HUES48 (cell line): ENCODE measurements at regions not wholly inside any gene's neighbourhood (a gene's known extent, or its start where the extent isn't known, plus 50 kb on each side); places are given as distances from the start of the nearest gene placed in this dataset.

Source experiments
- H3K27ac ChIP-seq: one replicate; pipeline ENCODE4 v1.7.0; 2013; ENCODE audit warnings: low read depth, low read length, inconsistent platforms
- H3K27me3 ChIP-seq: 2 replicates; pipeline ENCODE4 v1.6.1; 2013; ENCODE audit warnings: mild to moderate bottlenecking, low read length; ENCODE audit not compliant: control insufficient read depth, insufficient read depth
- H3K36me3 ChIP-seq: 2 replicates; pipeline ENCODE4 v1.6.1; 2013; ENCODE audit warnings: low read length; ENCODE audit not compliant: control insufficient read depth, insufficient read depth
- H3K4me1 ChIP-seq: 2 replicates; pipeline ENCODE4 v1.6.1; 2013; ENCODE audit warnings: mild to moderate bottlenecking, low read length; ENCODE audit not compliant: control insufficient read depth, insufficient read depth
- H3K4me3 ChIP-seq: 2 replicates; pipeline ENCODE4 v1.5.1; 2013; ENCODE audit warnings: mild to moderate bottlenecking, low read depth, low read length
- H3K9ac ChIP-seq: 2 replicates; pipeline ENCODE4 v1.6.1; 2013; ENCODE audit warnings: mild to moderate bottlenecking, low read depth, low read length, moderate library complexity
- H3K9me3 ChIP-seq: 2 replicates; pipeline ENCODE4 v1.6.1; 2013; ENCODE audit warnings: low read length; ENCODE audit not compliant: control insufficient read depth, insufficient read depth

DNA sequence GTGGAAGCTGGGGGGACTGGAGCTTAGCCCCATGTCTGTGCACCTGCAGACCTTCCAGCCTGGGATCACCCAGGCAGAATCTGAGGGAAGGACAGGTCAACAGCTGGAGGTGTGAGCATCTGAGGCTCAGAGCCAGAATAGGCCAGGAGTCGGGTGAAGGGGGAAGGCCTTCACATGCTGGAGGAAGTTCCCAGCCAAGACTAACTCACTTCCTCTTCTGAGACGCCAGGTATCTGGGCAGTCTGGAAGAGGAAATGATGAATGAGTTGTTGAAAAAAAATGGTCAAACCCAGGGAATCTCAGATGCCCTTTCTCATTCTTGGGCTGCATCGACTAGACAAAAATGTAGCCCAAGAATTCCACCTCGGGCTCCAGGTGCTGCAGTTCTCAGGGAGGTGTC is 73.6 kb upstream of the TIAM2 start:
- no peaks in the 10 kb centered on the region for H3K27me3 ChIP-seq
- peaks cover 7% of the 10 kb centered on the region; the same call in 1 of the 2 replicates for H3K4me1 ChIP-seq
- no peak overlapping the region for H3K4me3 ChIP-seq
- no peaks in the 10 kb centered on the region for H3K9me3 ChIP-seq
- no peaks in the 10 kb centered on the region for H3K36me3 ChIP-seq
- H3K27ac ChIP-seq: no peak overlapping the region
- H3K9ac ChIP-seq: no peak overlapping the region

DNA sequence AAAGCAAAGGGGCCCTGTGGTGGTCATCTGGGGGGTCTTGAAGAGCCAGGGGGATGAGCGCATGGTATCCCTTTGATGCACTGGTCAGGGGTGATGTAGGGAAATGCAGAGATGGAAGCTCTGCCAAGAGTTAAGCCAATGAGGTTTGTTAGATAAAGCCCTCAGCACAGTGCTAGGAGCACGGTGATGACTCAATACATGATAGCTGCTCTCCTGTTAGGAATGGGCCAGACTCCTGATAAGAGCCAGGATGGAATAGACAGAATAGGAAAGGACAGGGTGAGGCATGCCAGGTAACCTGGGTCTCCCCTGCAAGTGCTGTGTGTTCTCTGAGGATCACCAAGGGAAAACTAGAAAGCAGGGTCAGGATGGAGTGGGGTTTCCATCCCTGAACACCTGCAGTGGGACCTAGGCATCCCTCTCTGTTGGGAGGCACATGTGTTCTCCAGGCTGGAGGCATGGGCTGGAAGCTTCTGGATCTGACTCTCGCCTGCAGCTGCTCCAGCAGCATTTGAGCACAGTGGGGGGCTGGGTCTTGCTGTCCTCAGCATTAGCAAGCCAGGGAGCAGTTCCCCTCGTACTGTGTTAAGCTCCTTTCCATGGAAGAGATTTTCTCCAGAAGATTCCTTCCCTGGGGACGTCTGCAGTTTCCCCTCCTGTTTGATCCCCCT is 71.8 kb upstream of the TIAM2 start:
- Histone ChIP-seq H3K27ac (no peak overlapping the region), H3K9ac (no peak overlapping the region), H3K36me3 (no peaks in the 10 kb centered on the region), H3K4me1 (peaks cover 7% of the 10 kb centered on the region; the same call in 1 of the 2 replicates), H3K9me3 (no peaks in the 10 kb centered on the region), H3K27me3 (no peaks in the 10 kb centered on the region), H3K4me3 (no peak overlapping the region)

DNA sequence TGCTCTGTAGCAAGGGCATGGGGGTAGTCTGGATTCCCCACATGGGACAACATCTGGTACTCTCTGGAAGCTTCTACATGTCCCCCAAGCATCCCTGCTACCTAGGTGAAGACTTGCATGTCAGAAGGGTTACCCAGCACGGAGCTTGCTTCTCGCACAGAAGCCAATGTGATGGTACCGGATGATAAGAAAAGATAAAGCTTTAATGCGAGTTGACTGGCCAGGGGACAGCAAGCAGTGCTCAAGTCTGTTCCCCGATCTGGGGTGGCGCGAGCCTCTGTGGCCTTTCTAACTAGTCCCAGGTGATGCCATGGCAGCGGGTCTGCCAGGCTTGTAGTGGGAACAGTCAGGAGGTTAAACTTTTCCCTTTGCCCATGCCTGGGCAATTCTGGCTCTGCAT is 70.0 kb upstream of the TIAM2 start:
- Histone ChIP-seq H3K27ac (no peak overlapping the region), H3K27me3 (no peaks in the 10 kb centered on the region), H3K9me3 (no peaks in the 10 kb centered on the region), H3K4me3 (no peak overlapping the region), H3K9ac (no peak overlapping the region), H3K4me1 (peaks cover 7% of the 10 kb centered on the region; the same call in 1 of the 2 replicates), H3K36me3 (no peaks in the 10 kb centered on the region)

DNA sequence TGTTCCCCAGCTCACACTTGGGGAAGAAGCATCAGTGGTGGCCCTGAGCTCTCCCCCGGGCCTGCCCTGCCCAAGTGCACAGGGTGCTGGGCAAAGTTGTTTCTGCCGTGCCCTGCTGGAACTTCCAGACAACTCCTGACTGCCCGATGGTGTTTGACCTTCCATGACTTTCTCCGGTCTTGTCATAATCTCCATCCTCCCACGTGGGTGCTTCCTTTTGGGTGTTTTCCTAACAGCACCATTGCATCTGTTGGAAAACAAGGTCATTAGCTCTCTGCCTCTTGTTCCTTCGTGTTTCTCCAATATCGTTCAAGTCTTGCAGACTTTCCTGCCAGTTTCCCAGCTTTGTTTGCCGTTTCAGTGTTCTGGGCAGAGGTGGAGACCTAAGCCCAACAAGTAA is 68.7 kb upstream of the TIAM2 start:
- Histone ChIP-seq H3K36me3 (no peaks in the 10 kb centered on the region), H3K9me3 (no peaks in the 10 kb centered on the region), H3K27ac (no peak overlapping the region), H3K4me1 (peaks cover 9% of the 10 kb centered on the region), H3K27me3 (no peaks in the 10 kb centered on the region), H3K4me3 (no peak overlapping the region), H3K9ac (no peak overlapping the region)

DNA sequence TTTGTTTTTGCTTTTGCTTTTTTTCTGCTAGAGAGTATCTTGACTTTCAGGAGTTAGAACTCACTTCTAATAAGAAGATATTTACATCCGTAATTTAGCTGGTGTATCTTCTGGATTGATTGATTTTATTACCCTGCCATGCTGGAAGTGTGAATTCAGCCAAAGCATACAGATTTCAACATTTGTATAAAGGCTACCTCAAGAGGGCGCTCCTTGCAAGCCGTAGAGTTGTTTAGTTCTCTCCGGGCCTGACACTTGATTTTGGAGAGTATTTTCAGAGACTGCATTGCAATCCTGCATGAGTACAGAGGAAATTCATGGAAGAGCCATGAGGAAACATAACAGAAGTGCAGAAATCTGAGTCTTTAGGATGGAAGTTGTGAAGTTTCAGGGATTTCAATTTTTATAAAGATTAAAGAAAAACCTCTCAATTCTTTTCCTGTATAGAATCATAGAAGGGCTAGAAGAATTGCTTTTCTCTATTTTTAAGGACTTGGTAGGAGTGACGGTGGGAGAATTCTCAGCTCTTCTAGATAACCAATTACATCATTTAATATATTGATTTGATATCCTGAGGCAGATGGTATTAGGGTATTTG is 66.7 kb upstream of the TIAM2 start:
- Histone ChIP-seq H3K27ac (no peak overlapping the region), H3K36me3 (no peaks in the 10 kb centered on the region), H3K27me3 (no peaks in the 10 kb centered on the region), H3K9me3 (no peaks in the 10 kb centered on the region), H3K4me1 (peaks cover 24% of the 10 kb centered on the region), H3K4me3 (no peak overlapping the region), H3K9ac (no peak overlapping the region)

DNA sequence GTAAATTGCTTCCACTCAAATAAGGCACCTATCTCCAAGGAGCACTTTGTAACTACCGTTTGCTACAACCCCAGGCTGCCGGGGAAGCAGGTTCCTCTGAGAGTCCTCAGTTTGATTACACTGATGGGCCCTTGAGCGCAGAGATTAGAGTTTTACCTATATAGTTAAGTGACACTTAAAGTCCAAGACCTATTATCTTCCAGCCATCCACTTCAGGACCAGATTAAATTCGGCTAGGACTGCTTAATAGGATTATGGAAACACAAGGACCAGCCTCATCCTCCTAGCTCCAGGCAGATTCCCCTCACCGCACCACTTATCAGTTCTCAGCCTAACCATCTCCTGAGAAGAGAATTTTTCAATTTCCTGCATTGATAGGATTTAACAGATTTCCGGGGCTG is 64.7 kb upstream of the TIAM2 start:
- Histone ChIP-seq H3K27ac (peak overlapping the region; percentile 6), H3K27me3 (no peaks in the 10 kb centered on the region), H3K36me3 (no peaks in the 10 kb centered on the region), H3K9me3 (no peaks in the 10 kb centered on the region), H3K4me1 (peaks cover 21% of the 10 kb centered on the region), H3K4me3 (no peak overlapping the region), H3K9ac (no peak overlapping the region)

DNA sequence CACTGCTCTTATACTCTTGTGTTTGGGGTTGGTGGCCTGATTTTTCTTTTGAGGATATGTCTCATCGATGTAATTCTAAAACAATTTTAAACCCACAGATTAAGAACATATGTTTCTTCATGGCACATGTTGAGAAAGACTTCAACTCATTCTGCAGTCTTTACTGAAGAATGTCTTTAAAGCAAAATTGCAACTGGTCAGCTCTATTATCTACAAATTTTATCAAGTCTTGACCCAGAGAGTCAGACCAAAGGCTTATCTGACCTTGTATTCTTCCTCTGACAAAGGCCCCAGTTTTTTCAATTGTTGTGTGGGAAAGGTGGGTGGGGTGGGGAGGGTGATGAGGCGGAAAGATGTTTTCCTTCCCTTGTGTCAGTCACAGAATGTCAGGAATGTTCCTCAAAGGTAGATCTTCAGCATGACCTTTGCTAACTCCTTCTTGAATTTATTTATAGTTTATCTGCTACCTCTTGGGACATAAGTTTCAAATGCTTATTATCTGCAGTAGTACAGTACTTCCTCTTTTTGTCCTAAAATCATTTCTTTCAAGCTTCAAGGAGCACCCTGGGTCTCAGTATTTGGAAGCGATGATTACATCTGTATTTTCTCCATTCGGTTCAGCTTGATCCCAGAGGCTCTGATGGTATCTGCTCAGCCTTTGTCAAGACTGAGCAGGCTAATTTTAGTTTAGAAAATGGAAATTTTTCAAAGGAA is 63.2 kb upstream of the TIAM2 start:
- peak overlapping the region; percentile 94 for H3K27ac ChIP-seq
- H3K9ac ChIP-seq: peak overlapping the region; percentile 42
- H3K36me3 ChIP-seq: no peaks in the 10 kb centered on the region
- H3K4me3 ChIP-seq: no peak overlapping the region
- no peaks in the 10 kb centered on the region for H3K27me3 ChIP-seq
- H3K9me3 ChIP-seq: no peaks in the 10 kb centered on the region
- H3K4me1 ChIP-seq: peaks cover 21% of the 10 kb centered on the region

DNA sequence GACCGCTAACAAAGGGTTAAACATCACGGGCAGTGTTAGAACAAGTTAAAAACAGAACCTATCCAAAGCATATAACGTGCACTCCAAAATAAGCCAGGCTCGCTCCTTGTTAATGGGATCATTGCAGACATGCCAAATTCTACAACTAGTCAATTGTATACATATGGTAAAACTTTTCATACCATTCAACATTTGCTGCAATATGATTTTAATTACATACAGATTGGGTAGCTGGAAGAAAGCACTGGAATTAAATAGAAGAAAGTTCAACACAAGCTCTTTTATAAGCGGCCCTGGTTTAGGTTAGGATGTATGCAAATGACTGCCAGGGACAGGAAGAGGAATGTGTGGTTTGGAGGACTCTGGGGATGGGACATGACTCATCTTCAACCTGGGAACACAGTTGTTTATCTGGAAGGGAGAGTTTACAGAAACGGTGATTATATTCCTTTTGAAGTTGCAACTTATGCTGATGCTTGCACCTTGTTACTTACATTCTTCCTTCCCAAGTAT is 62.5 kb upstream of the TIAM2 start:
- Histone ChIP-seq H3K4me3 (no peak overlapping the region), H3K4me1 (peaks cover 21% of the 10 kb centered on the region), H3K9me3 (no peaks in the 10 kb centered on the region), H3K27me3 (no peaks in the 10 kb centered on the region), H3K9ac (peak overlapping the region; percentile 42), H3K36me3 (no peaks in the 10 kb centered on the region), H3K27ac (peak overlapping the region; percentile 94)

DNA sequence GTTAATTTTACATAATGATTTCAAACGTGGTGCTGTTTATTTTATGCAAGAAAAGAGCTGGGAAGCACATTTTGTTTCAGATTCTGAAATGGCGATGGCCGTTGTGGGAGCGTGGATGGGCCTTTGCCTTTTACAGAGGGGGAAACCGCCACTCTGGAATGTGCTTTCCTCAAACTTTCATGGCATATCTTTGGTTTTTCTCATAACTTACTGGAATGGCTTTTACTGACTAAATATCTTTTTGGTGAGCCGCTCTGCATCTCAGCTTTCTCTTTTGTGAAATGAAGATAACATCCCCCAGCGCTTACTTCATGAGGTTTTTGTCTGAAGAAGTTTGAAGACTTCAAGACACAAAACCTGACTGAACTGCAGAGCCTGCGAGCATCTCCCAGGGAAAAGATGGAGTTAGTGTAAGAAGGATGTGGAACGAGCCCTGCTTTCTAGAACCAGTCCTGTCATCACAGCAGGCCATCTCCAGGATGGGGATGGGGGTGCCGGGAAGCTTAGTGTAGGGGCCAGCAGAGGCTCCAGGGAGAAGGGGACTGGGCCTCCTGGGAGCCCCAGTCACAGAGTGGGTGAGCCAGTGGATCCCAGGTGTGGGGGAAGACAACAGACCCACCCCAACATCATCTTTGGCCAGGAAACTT is 61.8 kb upstream of the TIAM2 start:
- Histone ChIP-seq H3K27ac (peak overlapping the region; percentile 94), H3K9ac (no peak overlapping the region)

DNA sequence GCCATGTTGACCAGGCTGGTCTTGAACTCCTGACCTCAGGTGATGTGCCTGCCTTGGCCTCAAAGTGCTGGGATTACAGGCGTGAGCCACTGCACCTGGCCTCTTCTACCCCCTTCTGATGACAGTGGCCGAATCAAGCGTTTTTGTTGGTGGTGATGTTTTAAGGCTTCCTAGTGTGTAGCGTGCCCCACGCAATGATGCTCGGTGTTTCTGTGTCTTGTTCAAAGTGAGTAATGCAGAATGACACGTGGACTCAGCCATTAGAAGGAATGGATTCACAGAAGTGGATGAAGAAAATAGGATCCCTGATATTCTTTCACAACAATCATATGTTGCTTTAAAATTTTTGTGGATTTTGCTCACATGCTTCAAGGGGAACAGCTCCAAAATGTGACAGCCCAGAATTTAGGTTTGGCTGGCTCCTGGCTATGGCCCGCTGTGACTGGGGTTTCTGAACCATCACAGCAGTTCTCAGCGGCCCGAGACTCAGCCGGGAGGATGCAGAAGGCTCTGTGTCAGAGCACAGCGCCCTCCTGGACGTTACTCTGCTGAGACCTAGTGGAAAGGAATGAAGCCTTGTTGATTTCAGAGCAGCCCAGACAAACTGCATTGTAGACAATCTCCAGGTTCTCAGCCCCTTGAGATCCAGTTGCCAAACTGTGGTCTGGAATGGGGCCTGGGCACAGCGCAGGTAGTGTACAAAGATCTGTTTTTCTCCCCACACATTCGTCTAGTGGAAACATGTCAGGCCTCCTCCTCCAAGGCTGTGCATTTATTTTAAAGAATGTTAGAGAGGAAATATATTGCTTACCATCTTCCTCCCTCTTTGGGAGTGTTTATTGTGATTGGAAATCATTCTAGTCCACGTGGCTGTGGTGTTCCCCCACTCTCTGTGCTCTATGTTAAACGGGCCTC is 57.6 kb upstream of the TIAM2 start:
- Histone ChIP-seq H3K27me3 (no peaks in the 10 kb centered on the region), H3K9ac (no peak overlapping the region), H3K36me3 (no peaks in the 10 kb centered on the region), H3K9me3 (no peaks in the 10 kb centered on the region), H3K4me1 (peaks cover 7% of the 10 kb centered on the region), H3K4me3 (no peak overlapping the region), H3K27ac (no peak overlapping the region)

More for the DNA sequence above, 61.8 kb upstream of the TIAM2 start:
- Histone ChIP-seq H3K27me3 (no peaks in the 10 kb centered on the region), H3K9me3 (no peaks in the 10 kb centered on the region), H3K4me1 (peaks cover 21% of the 10 kb centered on the region), H3K4me3 (no peak overlapping the region), H3K36me3 (no peaks in the 10 kb centered on the region)
